Adrenal gland (tissue), 9 donors: ENCODE measurements at regions not wholly inside any gene's neighbourhood (a gene's known extent, or its start where the extent isn't known, plus 50 kb on each side); places are given as distances from the start of the nearest gene placed in this dataset.

Source experiments
- DNase-seq, 7 donors: peaks; one replicate each; pipeline ENCODE4 v3.0.0-alpha.2; 2019 to 2020
- H3K27ac ChIP-seq, 5 donors: fragments of 200-600 bp; sonication (generic) in 4 of 5; 1 replicate in 3 of 5; 2 replicates in 2 of 5; pipeline versions ENCODE4 v1.5.1 to v1.8.0; 2016 to 2020; ENCODE audit warnings: mild to moderate bottlenecking in 1 of 5
- H3K27me3 ChIP-seq: fragments of 200-600 bp; 2 replicates; pipeline ENCODE4 v1.8.0; 2021
- H3K36me3 ChIP-seq, 2 donors: fragments of 200-600 bp; replicated peaks in 1 of 2; 1 replicate in 1 of 2; 2 replicates in 1 of 2; pipeline versions ENCODE4 v1.5.1 to v1.8.0; 2018 to 2022
- H3K4me1 ChIP-seq, 2 donors: fragments of 200-600 bp; replicated peaks in 1 of 2; 1 replicate in 1 of 2; 2 replicates in 1 of 2; pipeline versions ENCODE4 v1.5.1 to v1.8.0; 2018 to 2021
- H3K4me3 ChIP-seq, 4 donors: fragments of 200-600 bp; sonication (generic) in 3 of 4; one replicate each; pipeline ENCODE4 v1.5.1; 2016 to 2018
- H3K9me3 ChIP-seq, 3 donors: fragments of 200-600 bp; sonication (generic) in 1 of 3; replicated peaks in 1 of 3; 1 replicate in 2 of 3; 2 replicates in 1 of 3; pipeline versions ENCODE4 v1.5.1 to v1.8.0; 2016 to 2021
- CTCF ChIP-seq, 6 experiments: fragments of 450-650 bp in 4 of 6; fragments of 200-600 bp in 2 of 6; sonication (generic) in 1 of 6; IDR thresholded peaks; 1 replicate in 5 of 6; 2 replicates in 1 of 6; pipeline versions ENCODE4 v1.5.1 to v1.8.0; 2016 to 2021; ENCODE audit warnings: antibody characterized with exemption in 6 of 6, mild to moderate bottlenecking in 2 of 6, moderate library complexity in 1 of 6
- POLR2A ChIP-seq, 2 donors: fragments of 450-650 bp; IDR thresholded peaks; one replicate each; pipeline ENCODE4 v1.6.1; 2017; ENCODE audit warnings: antibody characterized with exemption in 2 of 2, mild to moderate bottlenecking in 2 of 2, moderate library complexity in 1 of 2
- WGBS, 4 donors: extraction: QIAGEN DNeasy Blood & Tissue Kit in 2 of 4; methylation state at CpG; one replicate each; pipeline versions ENCODE4 v1.1.5 to v1.1.7; 2013 to 2017; 5-methylcytosine and 5-hydroxymethylcytosine counted together
- intact Hi-C, 2 donors: fragments of 100-400 bp; cut with DNase I; formaldehyde crosslinking; loops; one replicate each; pipeline versions ENCODE4 v1.14.1 to v1.15.0; 2022 to 2023
- microRNA counts, 2 donors: library from miRNA; unstranded; fragments of <30 nt; microRNA quantifications; one replicate each; lab custom pipeline; 2016
- microRNA-seq, 3 donors: library from miRNA; unstranded; fragments of <30 nt; microRNA quantifications; one replicate each; pipeline ENCODE4, GENCODE V29; 2017 to 2020
- small RNA-seq, 2 donors: library from RNA; depleted of rRNA; stranded (forward); fragments of <200 nt; gene quantifications; one replicate each; pipeline ENCODE3, GENCODE V24; 2016
- donor health status: healthy with polysubstance abuse.
- donor health status: Bipolar disorder and iron deficiency.
- donor health status: DM: yes; HTN: yes; CAD: no.
- donor health status: DM: no; HTN: no; CAD: no.
- donor health status: DM: no; HTN: no; CAD: no.

- no peaks in the 10 kb centered on the region for H3K9me3 ChIP-seq
- TF ChIP-seq CTCF (IDR thresholded peaks at IDR 0.05) (no peak), POLR2A (IDR thresholded peaks at IDR 0.05) (no peak)
- H3K4me1 ChIP-seq: no peaks in the 10 kb centered on the region
- WGBS, 4 donors: 85 to 91% (median 88%) methylated on average over 1 of the region's 1 CpG
- intact Hi-C loops: no loop called here
- no peak for DNase-seq
- H3K4me3 ChIP-seq: no peak overlapping the region
- H3K27ac ChIP-seq: no peak overlapping the region
- no peaks in the 10 kb centered on the region for H3K36me3 ChIP-seq
- H3K27me3 ChIP-seq: no peaks in the 10 kb centered on the region
These were observed 51.6 kb upstream of the ELL2 start for GRCh38 chr5:96013254-96013653.

DNA sequence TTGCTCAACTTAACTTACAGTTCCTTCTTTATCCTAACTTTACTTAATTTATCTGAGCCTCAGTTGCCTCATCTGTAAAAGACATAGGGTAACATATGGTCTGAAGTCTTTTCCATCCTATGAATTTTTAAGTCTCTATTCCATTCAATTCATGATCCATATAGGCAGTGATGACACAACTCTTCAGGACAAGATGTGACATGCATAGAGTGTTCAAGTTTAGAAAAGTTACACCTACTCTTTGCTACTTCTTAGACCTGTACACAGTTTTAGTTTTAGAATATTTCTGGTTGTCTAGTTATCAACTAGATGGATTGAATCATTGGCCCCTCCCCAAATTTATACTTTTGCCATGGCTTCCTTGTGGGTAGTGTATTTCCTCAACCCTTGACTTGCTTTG lies 50.7 kb upstream of the ELL2 start:
- Histone ChIP-seq H3K27ac (no peak overlapping the region), H3K4me3 (no peak overlapping the region), H3K27me3 (no peaks in the 10 kb centered on the region), H3K36me3 (no peaks in the 10 kb centered on the region), H3K9me3 (no peaks in the 10 kb centered on the region), H3K4me1 (no peaks in the 10 kb centered on the region)
- no peak for TF ChIP-seq CTCF (IDR thresholded peaks at IDR 0.05)
- TF ChIP-seq POLR2A (IDR thresholded peaks at IDR 0.05): no peak
- intact Hi-C loops: no loop called here
- no peak for DNase-seq

MicroRNAs in the stretch of these regions (microRNA counts, 767-probe panel; counts per million panel counts)
- 0 counts per million in 2 donors for microRNA hsa-miR-583 (lab: Ali Mortazavi, UCI)

Small RNA genes in the stretch of these regions (microRNA-seq; reads per million reads assigned to microRNA genes)
- gene MIR583: 0 reads per million in 3 donors

Small RNA genes in the stretch of these regions (small RNA-seq; reads per million reads assigned to genes)
- gene MIR583: 0 reads per million in 2 donors
- gene RNU6-524P: 0 reads per million in 2 donors
